Globus pallidus (tissue), 1 donor: ENCODE measurements at regions not wholly inside any gene's neighbourhood (a gene's known extent, or its start where the extent isn't known, plus 50 kb on each side); places are given as distances from the start of the nearest gene placed in this dataset.

Source experiments
- DNase-seq: peaks from one replicate; pipeline ENCODE4 v3.0.0-alpha.2; 2015; ENCODE audit warnings: low spot score

DNA sequence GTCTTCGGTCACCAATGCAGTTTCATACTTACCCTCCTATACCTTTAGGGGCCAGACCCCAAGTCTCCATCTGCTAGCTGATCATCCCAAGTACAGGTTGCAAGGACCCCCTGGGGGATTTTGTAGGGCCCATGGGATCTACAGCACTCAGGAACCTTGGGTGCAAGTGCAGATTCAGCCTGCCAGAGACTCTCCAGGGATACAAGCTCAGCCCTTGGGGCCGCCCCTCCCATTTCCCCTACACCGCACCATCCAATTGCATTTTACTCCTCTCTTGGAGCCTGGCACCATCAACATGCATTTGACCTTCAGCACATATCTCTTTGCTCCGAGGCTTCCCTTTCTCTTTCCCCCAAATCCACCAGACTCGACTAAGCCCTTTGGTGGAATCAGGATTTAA lies 154.7 kb upstream of the ZNF536 start:
- DNase-seq, result no peak

DNA sequence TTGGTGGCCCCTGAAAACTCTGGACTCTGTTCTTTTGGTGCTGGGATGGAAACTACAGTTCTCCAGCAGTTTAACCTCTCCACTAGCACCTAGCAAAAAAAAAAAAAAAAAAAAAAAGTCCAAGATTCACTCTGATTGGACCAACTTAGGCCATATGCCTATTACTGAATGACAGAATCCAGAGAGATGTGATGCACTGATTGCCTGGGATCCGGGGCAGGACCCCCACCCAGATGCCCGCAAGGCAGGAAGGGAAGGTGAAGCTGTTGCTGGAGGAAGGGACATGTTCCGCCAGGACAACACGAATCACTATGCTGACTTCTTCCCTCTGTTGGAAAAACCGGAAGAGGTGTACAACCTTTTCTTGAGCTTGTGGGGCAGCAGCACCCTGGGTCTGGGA lies 152.5 kb upstream of the ZNF536 start:
- no peak for DNase-seq

- DNase-seq, result no peak
Measured at GRCh38 chr19:30221176-30221575, 151.0 kb upstream of the ZNF536 start.

DNA sequence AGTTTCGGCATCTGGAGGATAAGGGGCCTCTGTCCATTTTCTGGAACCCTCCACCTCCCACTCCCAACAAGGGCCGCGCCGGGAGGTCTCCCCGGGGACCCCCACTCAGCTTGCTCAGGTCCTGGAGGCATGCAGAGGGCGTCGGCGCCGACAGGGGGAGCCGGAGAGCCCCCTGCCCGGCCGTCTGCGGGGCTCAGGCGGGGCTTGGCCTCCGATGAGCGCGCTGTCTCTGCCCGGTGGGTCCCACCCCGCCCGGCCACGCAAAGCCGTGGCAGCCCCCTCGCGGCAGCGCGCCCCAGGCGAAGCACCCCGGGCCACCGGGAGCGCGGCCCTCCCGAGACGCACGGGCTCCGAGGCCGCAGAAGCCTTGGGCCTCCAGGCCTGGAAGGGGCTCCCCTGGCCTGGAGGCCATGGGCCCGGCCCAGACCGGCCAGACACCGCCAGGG lies 149.7 kb upstream of the ZNF536 start:
- no peak for DNase-seq

GRCh38 chr19:30222992-30223865 lies 149.0 kb upstream of the ZNF536 start:
- DNase-seq, result no peak

DNA sequence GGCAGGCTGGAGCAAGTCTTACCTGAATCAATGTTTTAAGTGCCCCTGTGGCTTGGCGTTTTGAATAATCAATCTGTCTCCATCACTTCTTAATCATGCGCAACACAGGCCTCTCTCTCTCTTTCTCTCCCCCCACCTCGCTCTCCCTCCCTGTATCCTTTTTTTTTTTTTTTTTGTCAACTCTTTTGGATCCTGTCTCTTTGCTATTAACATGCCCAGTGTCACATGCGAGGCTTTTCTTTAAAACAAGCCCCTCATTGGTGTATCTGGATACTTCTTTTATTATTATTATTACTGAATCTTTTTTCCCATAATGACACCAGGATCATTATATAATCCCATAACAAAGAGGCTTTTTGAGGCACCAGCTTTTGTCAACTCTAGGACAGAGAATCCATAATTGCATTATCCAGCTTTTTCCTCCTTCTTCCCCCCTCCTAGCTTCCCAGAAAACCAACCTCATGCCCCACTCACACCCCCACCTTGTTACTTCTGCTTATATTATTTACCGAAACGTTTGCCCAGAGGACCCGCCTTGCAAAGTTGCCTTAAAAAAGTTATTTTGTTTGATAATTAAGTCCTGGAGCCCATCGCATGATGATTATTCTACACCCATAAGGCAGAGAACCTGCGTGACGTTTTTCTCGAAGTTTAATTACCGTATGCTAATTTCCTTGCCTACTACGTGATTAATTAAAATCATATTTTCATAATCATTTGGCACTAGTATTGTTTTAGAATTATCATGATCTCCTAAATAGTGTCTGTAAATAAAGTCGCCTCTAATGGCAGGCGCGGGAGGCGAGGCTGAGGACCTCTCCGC lies 148.1 kb upstream of the ZNF536 start:
- DNase-seq, result no peak

- DNase-seq, result peak; percentile 68
Measured at GRCh38 chr19:30224689-30225606, 147.2 kb upstream of the ZNF536 start.

- no peak for DNase-seq
Measured at GRCh38 chr19:30225676-30226463, 146.3 kb upstream of the ZNF536 start.

DNA sequence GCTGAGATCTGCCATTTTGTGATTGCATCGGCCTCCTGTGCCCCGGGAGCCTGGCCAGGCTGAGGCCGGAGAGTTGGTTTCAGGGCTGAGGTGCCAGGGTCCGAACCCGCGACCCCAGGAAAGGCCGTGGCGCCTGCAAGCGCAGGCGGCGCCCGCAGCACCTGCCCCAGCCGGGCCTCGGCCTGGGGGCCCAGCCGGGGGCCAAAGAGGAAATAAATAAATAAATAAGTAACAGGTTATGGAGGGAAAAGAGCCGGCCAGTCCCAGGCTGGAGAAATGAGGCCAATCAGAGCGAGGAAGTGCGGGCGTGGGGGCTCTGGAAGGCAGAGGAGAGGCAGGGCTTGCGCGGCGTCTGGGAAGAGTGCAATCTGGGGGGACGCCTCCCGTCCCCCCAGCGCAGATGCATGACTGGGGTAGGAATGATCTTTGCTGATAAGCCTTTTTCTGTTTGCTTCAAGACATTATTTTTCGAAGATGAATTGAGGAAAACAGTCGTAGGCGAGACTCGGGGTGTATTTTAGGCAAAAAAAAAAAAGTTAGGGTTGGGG lies 145.6 kb upstream of the ZNF536 start:
- peak; percentile 70 for DNase-seq

- DNase-seq, result no peak
Measured at GRCh38 chr19:30227012-30227621, 145.1 kb upstream of the ZNF536 start.

- peak; percentile 86 for DNase-seq
Measured at GRCh38 chr19:30227661-30228112, 144.5 kb upstream of the ZNF536 start.

- DNase-seq, result peak; percentile 74
Measured at GRCh38 chr19:30228113-30228834, 143.9 kb upstream of the ZNF536 start.

GRCh38 chr19:30228835-30229524 lies 143.2 kb upstream of the ZNF536 start:
- no peak for DNase-seq

- DNase-seq, result peak; percentile 73
Measured at GRCh38 chr19:30229525-30230174, 142.5 kb upstream of the ZNF536 start.

- DNase-seq, result no peak
Measured at GRCh38 chr19:30231408-30232318, 140.5 kb upstream of the ZNF536 start.

GRCh38 chr19:30233375-30233774 lies 138.8 kb upstream of the ZNF536 start:
- DNase-seq, result no peak

- DNase-seq, result peak; percentile 83
Measured at GRCh38 chr19:30235946-30236345, 136.2 kb upstream of the ZNF536 start.
